Mesenchymal stem cell (in vitro differentiated cells and primary cell): ENCODE measurements at regions not wholly inside any gene's neighbourhood (a gene's known extent, or its start where the extent isn't known, plus 50 kb on each side); places are given as distances from the start of the nearest gene placed in this dataset.

Experiments used
- DNase-seq: peaks from one replicate; pipeline ENCODE4 v3.0.0-alpha.2; 2013
- H2AFZ ChIP-seq: one replicate; pipeline ENCODE4 v1.6.1; 2013; ENCODE audit warnings: low read depth, mild to moderate bottlenecking, control low read depth, inconsistent platforms, low read length, moderate library complexity
- H2AK5ac ChIP-seq: 2 replicates; pipeline ENCODE4 v1.6.1; 2013; ENCODE audit warnings: low read length, moderate library complexity, mild to moderate bottlenecking, inconsistent platforms; ENCODE audit not compliant: severe bottlenecking
- H2BK120ac ChIP-seq: one replicate; pipeline ENCODE4 v1.6.1; 2013; ENCODE audit warnings: low read depth, mild to moderate bottlenecking, inconsistent platforms, low read length, moderate library complexity
- H2BK12ac ChIP-seq, 2 experiments: one replicate each; pipeline ENCODE4 v1.6.1; 2013; ENCODE audit warnings: inconsistent platforms in 2 of 2, low read length in 2 of 2, mild to moderate bottlenecking in 2 of 2, moderate library complexity in 2 of 2, control low read depth in 1 of 2
- H2BK15ac ChIP-seq: one replicate; pipeline ENCODE4 v1.6.1; 2013; ENCODE audit warnings: mild to moderate bottlenecking, low read depth, inconsistent platforms; ENCODE audit not compliant: poor library complexity, severe bottlenecking
- H2BK5ac ChIP-seq: 2 replicates; pipeline ENCODE4 v1.6.1; 2013; ENCODE audit warnings: low read depth, mild to moderate bottlenecking, low read length, control low read depth, inconsistent platforms; ENCODE audit not compliant: poor library complexity, severe bottlenecking
- H3K14ac ChIP-seq, 2 experiments: one replicate each; pipeline ENCODE4 v1.6.1; 2013; ENCODE audit warnings: inconsistent platforms in 2 of 2, low read length in 2 of 2, control low read depth in 1 of 2, mild to moderate bottlenecking in 1 of 2, moderate library complexity in 1 of 2
- H3K18ac ChIP-seq, 2 experiments: one replicate each; pipeline ENCODE4 v1.6.1; 2013; ENCODE audit warnings: inconsistent platforms in 2 of 2, low read length in 2 of 2, control low read depth in 1 of 2, low read depth in 1 of 2, mild to moderate bottlenecking in 1 of 2
- H3K23ac ChIP-seq, 2 experiments: one replicate each; pipeline ENCODE4 v1.6.1; 2013; ENCODE audit warnings: inconsistent platforms in 2 of 2, low read length in 2 of 2, mild to moderate bottlenecking in 2 of 2, moderate library complexity in 2 of 2, control low read depth in 1 of 2
- H3K27ac ChIP-seq: 2 replicates; pipeline ENCODE4 v1.5.1; 2013; ENCODE audit warnings: mild to moderate bottlenecking, moderate library complexity, low read length, control low read depth, inconsistent platforms; ENCODE audit not compliant: poor library complexity, severe bottlenecking
- H3K27me3 ChIP-seq, 2 experiments: 2 replicates each; pipeline versions ENCODE4 v1.6.1 to v1.7.0; 2013; ENCODE audit warnings: low read length in 2 of 2, mild to moderate bottlenecking in 2 of 2, moderate library complexity in 2 of 2, control low read depth in 1 of 2, inconsistent platforms in 1 of 2; ENCODE audit not compliant: control insufficient read depth in 1 of 2, insufficient read depth in 1 of 2
- H3K36me3 ChIP-seq, 2 experiments: 2 replicates each; pipeline versions ENCODE4 v1.6.1 to v1.7.0; 2013; ENCODE audit warnings: low read length in 2 of 2, control low read depth in 1 of 2, inconsistent platforms in 1 of 2, low read depth in 1 of 2, mild to moderate bottlenecking in 1 of 2; ENCODE audit not compliant: insufficient read depth in 2 of 2, control insufficient read depth in 1 of 2
- H3K4ac ChIP-seq, 2 experiments: one replicate each; pipeline ENCODE4 v1.6.1; 2013; ENCODE audit warnings: inconsistent platforms in 2 of 2, low read length in 2 of 2, mild to moderate bottlenecking in 2 of 2, moderate library complexity in 2 of 2, control low read depth in 1 of 2, low read depth in 1 of 2
- H3K4me1 ChIP-seq: 2 replicates; pipeline ENCODE4 v1.6.1; 2013; ENCODE audit warnings: low read depth, low read length, control low read depth; ENCODE audit not compliant: control insufficient read depth, insufficient read depth
- H3K4me2 ChIP-seq: 2 replicates; pipeline ENCODE4 v1.6.1; 2013; ENCODE audit warnings: low read length, mild to moderate bottlenecking, inconsistent platforms; ENCODE audit not compliant: poor library complexity, severe bottlenecking
- H3K4me3 ChIP-seq, 2 experiments: 2 replicates each; pipeline versions ENCODE4 v1.5.1 to v1.7.0; 2013; ENCODE audit warnings: low read length in 2 of 2, mild to moderate bottlenecking in 2 of 2, control low read depth in 1 of 2, low read depth in 1 of 2; ENCODE audit not compliant: insufficient read depth in 1 of 2
- H3K79me1 ChIP-seq: replicated peaks from 2 replicates; pipeline ENCODE4 v1.6.1; 2013; ENCODE audit warnings: mild to moderate bottlenecking, control low read depth, low read length, inconsistent platforms; ENCODE audit not compliant: poor library complexity, severe bottlenecking
- H3K9ac ChIP-seq: 2 replicates; pipeline ENCODE4 v1.7.0; 2013; ENCODE audit warnings: mild to moderate bottlenecking, low read length, moderate library complexity
- H3K9me3 ChIP-seq: 2 replicates; pipeline ENCODE4 v1.7.0; 2013; ENCODE audit warnings: mild to moderate bottlenecking, low read length; ENCODE audit not compliant: control insufficient read depth
- H4K8ac ChIP-seq: one replicate; pipeline ENCODE4 v1.6.1; 2013; ENCODE audit warnings: inconsistent platforms, mild to moderate bottlenecking, low read length, moderate library complexity
- H4K91ac ChIP-seq: one replicate; pipeline ENCODE4 v1.6.1; 2013; ENCODE audit warnings: mild to moderate bottlenecking, low read length, inconsistent platforms
- WGBS: methylation state at CpG from one replicate; pipeline ENCODE4 v1.1.7; 2013; ENCODE audit warnings: mixed read lengths; 5-methylcytosine and 5-hydroxymethylcytosine counted together

DNA sequence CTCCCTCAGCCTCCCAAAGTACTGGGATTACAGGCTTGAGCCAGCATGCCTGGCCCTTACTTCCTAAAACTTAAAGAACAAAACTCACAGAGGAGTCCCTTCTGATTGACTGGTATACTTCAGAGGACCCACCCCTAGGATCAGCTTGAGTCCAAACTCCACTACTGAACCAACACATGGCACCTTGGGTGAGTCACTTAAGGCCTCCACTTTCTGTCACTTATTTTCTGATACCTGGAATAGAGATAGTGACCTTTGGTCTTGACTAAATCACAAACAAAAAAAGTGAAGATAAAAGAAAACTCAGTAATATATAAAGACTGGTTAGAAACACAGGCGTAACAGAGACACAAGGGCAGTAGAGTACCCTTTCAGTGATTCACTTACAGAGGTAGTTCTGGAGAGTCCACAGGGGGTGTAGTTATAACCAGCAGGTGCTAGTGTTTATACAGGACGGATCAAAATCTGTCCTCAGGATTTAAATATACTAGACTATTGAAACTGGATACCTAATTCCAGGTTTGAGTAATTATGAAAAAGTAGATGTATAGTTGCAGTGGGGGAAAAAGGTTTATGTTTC is 274.3 kb upstream of the ANKRD55 start:
- H4K91ac ChIP-seq: no peak overlapping the region
- no peak overlapping the region for H3K9ac ChIP-seq
- no peak overlapping the region for H3K18ac ChIP-seq
- H2BK120ac ChIP-seq: no peak overlapping the region
- H3K27me3 ChIP-seq: no peaks in the 10 kb centered on the region
- 100% methylated on average over 2 of the region's 2 CpGs for WGBS
- H3K14ac ChIP-seq: no peak overlapping the region
- H2BK12ac ChIP-seq: no peak overlapping the region
- H2AK5ac ChIP-seq: peak overlapping the region; percentile 88
- H2BK5ac ChIP-seq: no peak overlapping the region
- H3K79me1 ChIP-seq: no peaks in the 10 kb centered on the region
- peaks cover 8% of the 10 kb centered on the region for H3K4me1 ChIP-seq
- H3K4ac ChIP-seq: no peak overlapping the region
- no peak for DNase-seq
- H4K8ac ChIP-seq: no peak overlapping the region
- H3K27ac ChIP-seq: peak overlapping the region; percentile 49
- peaks cover 5% of the 10 kb centered on the region for H3K9me3 ChIP-seq
- no peak overlapping the region for H3K4me3 ChIP-seq
- no peak overlapping the region for H2BK15ac ChIP-seq
- H2AFZ ChIP-seq: no peak overlapping the region
- no peak overlapping the region for H3K23ac ChIP-seq
- no peaks in the 10 kb centered on the region for H3K36me3 ChIP-seq
- H3K4me2 ChIP-seq: no peak overlapping the region

GRCh38 chr5:56506211-56506965 is 273.3 kb upstream of the ANKRD55 start:
- Histone ChIP-seq H3K4ac (no peak overlapping the region), H3K27ac (peak overlapping the region; percentile 95), H3K27me3 (no peaks in the 10 kb centered on the region), H2BK12ac (no peak overlapping the region), H3K36me3 (no peaks in the 10 kb centered on the region), H2BK120ac (no peak overlapping the region), H3K4me2 (no peak overlapping the region), H3K9me3 (peaks cover 5% of the 10 kb centered on the region), H3K18ac (no peak overlapping the region), H3K4me3 (no peak overlapping the region), H3K79me1 (no peaks in the 10 kb centered on the region), H4K8ac (no peak overlapping the region), H3K9ac (no peak overlapping the region), H4K91ac (no peak overlapping the region), H2AK5ac (no peak overlapping the region), H3K23ac (no peak overlapping the region), H2BK15ac (no peak overlapping the region), H3K4me1 (peaks cover 10% of the 10 kb centered on the region), H2BK5ac (peak overlapping the region; percentile 79), H2AFZ (no peak overlapping the region), H3K14ac (no peak overlapping the region)
- 27% methylated on average over 4 of the region's 4 CpGs for WGBS
- DNase-seq: peak; percentile 71

- Histone ChIP-seq H3K36me3 (peaks cover 0 to under 1% of the 10 kb centered on the region in 2 experiments), H2BK120ac (no peak overlapping the region), H3K4ac (no peak overlapping the region), H2BK12ac (peak overlapping the region in 1 of 2 experiments; percentile 56), H2AK5ac (peak overlapping the region; percentile 44), H3K27me3 (no peaks in the 10 kb centered on the region), H4K91ac (no peak overlapping the region), H3K4me3 (no peak overlapping the region), H3K18ac (no peak overlapping the region), H3K23ac (no peak overlapping the region), H3K4me1 (peaks cover 8% of the 10 kb centered on the region), H3K79me1 (no peaks in the 10 kb centered on the region), H2BK15ac (no peak overlapping the region), H2BK5ac (no peak overlapping the region), H3K9me3 (peaks cover 5% of the 10 kb centered on the region), H3K14ac (no peak overlapping the region), H3K27ac (no peak overlapping the region), H2AFZ (no peak overlapping the region), H4K8ac (no peak overlapping the region), H3K4me2 (no peak overlapping the region), H3K9ac (no peak overlapping the region)
- no peak for DNase-seq
- 100% methylated on average over 3 of the region's 3 CpGs for WGBS
These were observed 270.8 kb upstream of the ANKRD55 start for GRCh38 chr5:56503929-56504328.

DNA sequence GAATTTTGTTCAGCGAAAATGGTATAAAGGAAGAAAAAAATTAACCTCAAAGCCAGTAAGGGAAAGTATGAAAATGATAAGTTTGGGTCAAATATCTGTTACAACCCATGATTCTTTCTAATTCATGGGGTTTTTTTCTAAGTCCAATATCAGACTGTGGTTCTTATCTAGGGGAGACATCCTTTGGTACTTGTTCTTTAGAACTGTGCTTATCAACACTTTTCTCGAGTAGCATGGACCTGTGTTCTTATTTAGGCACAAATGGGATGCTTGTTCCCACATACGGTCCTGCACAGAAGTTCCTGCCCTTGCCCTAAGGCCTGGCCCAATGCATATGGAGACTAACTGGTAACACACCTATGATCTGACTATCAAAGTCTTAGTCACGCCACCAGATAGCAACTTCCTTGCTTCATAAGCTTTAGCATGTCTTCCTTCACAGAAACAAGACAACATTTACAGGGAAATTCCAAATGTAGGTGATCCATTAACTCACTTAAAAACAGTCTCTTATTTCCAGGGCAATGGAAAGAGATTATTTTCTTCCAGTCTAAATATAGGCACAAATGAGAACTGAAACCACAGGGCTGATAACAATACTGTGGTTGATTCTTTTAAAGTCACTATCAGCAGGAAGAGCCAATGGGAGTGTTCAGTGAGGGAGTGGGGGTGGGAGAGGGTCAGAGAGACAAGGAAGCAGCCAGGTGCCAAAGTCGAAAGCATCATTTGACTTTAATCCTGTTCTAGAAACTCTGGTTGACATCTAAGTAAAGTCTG is 268.8 kb upstream of the ANKRD55 start:
- Histone ChIP-seq H3K36me3 (peaks cover 0 to 6% of the 10 kb centered on the region in 2 experiments), H4K8ac (peak overlapping the region; percentile 20), H3K9ac (no peak overlapping the region), H3K4me1 (peaks cover 6% of the 10 kb centered on the region), H2BK5ac (no peak overlapping the region), H3K4me2 (no peak overlapping the region), H3K18ac (peak overlapping the region; percentile 70 to 78), H3K27ac (peak overlapping the region; percentile 42), H2AFZ (no peak overlapping the region), H2BK12ac (peak overlapping the region; percentile 56 to 97), H2BK120ac (no peak overlapping the region), H3K27me3 (no peaks in the 10 kb centered on the region), H3K23ac (no peak overlapping the region), H3K9me3 (peaks cover 5% of the 10 kb centered on the region), H3K14ac (no peak overlapping the region), H3K4me3 (no peak overlapping the region), H4K91ac (no peak overlapping the region), H3K79me1 (no peaks in the 10 kb centered on the region), H2BK15ac (no peak overlapping the region), H3K4ac (peak overlapping the region in 1 of 2 experiments; percentile 69), H2AK5ac (no peak overlapping the region)
- DNase-seq: peak; percentile 48
- 93% methylated on average over 5 of the region's 5 CpGs for WGBS
